Activated CD4-positive, alpha-beta memory T cell treated with anti-CD3 and anti-CD28 coated beads, Interleukin-2, amount 10 ng/mL, durations not matched to agents 7 days and 5 days (primary cell): ENCODE measurements at regions not wholly inside any gene's neighbourhood (a gene's known extent, or its start where the extent isn't known, plus 50 kb on each side); places are given as distances from the start of the nearest gene placed in this dataset.

ENCODE experiments used
- CTCF ChIA-PET: fragments of 350-600 bp; sonication (Branson Sonifier 250); formaldehyde crosslinking; loops from one replicate; lab custom pipeline; 2021; ENCODE audit warnings: antibody characterized with exemption, inconsistent platforms; lab: Charles Lee
- POLR2A ChIA-PET: fragments of 350-600 bp; sonication (Branson Sonifier 250); formaldehyde crosslinking; loops from one replicate; lab custom pipeline; 2021; ENCODE audit warnings: antibody characterized with exemption; lab: Charles Lee
- DNase-seq: peaks from one replicate; pipeline ENCODE4 v3.0.0-alpha.2; 2020
- H3K27ac Mint-ChIP-seq: one replicate; pipeline ENCODE4 v1.8.0; 2021; ENCODE audit warnings: mild to moderate bottlenecking, mixed read lengths
- H3K27me3 Mint-ChIP-seq: one replicate; pipeline ENCODE4 v1.8.0; 2021; ENCODE audit warnings: mixed read lengths
- H3K36me3 Mint-ChIP-seq: one replicate; pipeline ENCODE4 v1.8.0; 2021; ENCODE audit warnings: low read depth, mixed read lengths
- H3K4me1 Mint-ChIP-seq: one replicate; pipeline ENCODE4 v1.8.0; 2021; ENCODE audit warnings: mixed read lengths
- H3K4me3 Mint-ChIP-seq: one replicate; pipeline ENCODE4 v1.8.0; 2021; ENCODE audit warnings: mild to moderate bottlenecking, mixed read lengths
- H3K9me3 Mint-ChIP-seq: one replicate; pipeline ENCODE4 v1.8.0; 2021; ENCODE audit warnings: mixed read lengths

- peaks cover 5% of the 10 kb centered on the region for H3K27me3 Mint-ChIP-seq
- DNase-seq: no peak
- H3K4me1 Mint-ChIP-seq: peaks cover 25% of the 10 kb centered on the region
- ChIA-PET POLR2A (interaction anchor here (1.0 kb wide), 1 partner anchor 35 kb away, joined by 3 read pairs; no protein-coding TSS in a partner anchor), CTCF (interaction anchor here (0.5 to 5.8 kb wide), 17 partner anchors 8 to 579 kb away, joined by 3 to 39 read pairs (median 4); partner anchors contain the start of gene IL17B)
- H3K36me3 Mint-ChIP-seq: no peaks in the 10 kb centered on the region
- H3K27ac Mint-ChIP-seq: no peak overlapping the region
- H3K4me3 Mint-ChIP-seq: no peak overlapping the region
- H3K9me3 Mint-ChIP-seq: no peaks in the 10 kb centered on the region
Measured at GRCh38 chr5:149432376-149432775, 53.3 kb upstream of the IL17B start.

- peaks cover 17% of the 10 kb centered on the region for H3K4me1 Mint-ChIP-seq
- no peaks in the 10 kb centered on the region for H3K36me3 Mint-ChIP-seq
- ChIA-PET POLR2A (no interaction called here), CTCF (interaction anchor here (0.9 to 2.2 kb wide), 4 partner anchors 10 to 110 kb away, joined by 3 to 7 read pairs (median 4); no protein-coding TSS in a partner anchor)
- no peak overlapping the region for H3K27ac Mint-ChIP-seq
- H3K9me3 Mint-ChIP-seq: no peaks in the 10 kb centered on the region
- no peak overlapping the region for H3K4me3 Mint-ChIP-seq
- DNase-seq: no peak
- H3K27me3 Mint-ChIP-seq: no peaks in the 10 kb centered on the region
Measured at GRCh38 chr5:149429839-149430721, 51.0 kb upstream of the IL17B start.
